ENCODE measurements at regions not wholly inside any gene's neighbourhood (a gene's known extent, or its start where the extent isn't known, plus 50 kb on each side); places are given as distances from the start of the nearest gene placed in this dataset.

- TF ChIP-seq CTCF (conservative IDR thresholded peaks at IDR 0.05 in 1 of 2, IDR thresholded peaks at IDR 0.05 in 1 of 2; ENCODE audit: low read depth in 1 of 2, low read length in 2 of 2): no peak
- no peak for TF ChIP-seq EZH2 (IDR thresholded peaks at IDR 0.05; ENCODE audit: low read length, missing control alignments)
Observed at GRCh38 chr4:115729739-115730266, 616.4 kb upstream of the NDST4 start.
